ENCODE measurements at regions not wholly inside any gene's neighbourhood (a gene's known extent, or its start where the extent isn't known, plus 50 kb on each side); places are given as distances from the start of the nearest gene placed in this dataset.

GRCh38 chr6:1507251-1507650 lies 102.5 kb upstream of the FOXC1 start:
- Histone ChIP-seq H3K4me3 (IDR thresholded peaks at IDR 0.05; ENCODE audit: insufficient read depth, low read depth, low read length) (no peak overlapping the region), H2AFZ (ENCODE audit: low read depth) (no peak overlapping the region), H3K4me2 (no peak overlapping the region), H3K36me3 (ENCODE audit: insufficient read depth) (no peaks in the 10 kb centered on the region), H3K79me2 (ENCODE audit: insufficient read depth, low read depth) (no peaks in the 10 kb centered on the region), H3K4me1 (ENCODE audit: low read depth, poor library complexity, severe bottlenecking) (no peaks in the 10 kb centered on the region), H3K27me3 (ENCODE audit: insufficient read depth, low read depth) (no peaks in the 10 kb centered on the region), H3K9ac (no peak overlapping the region), H4K20me1 (ENCODE audit: insufficient read depth) (no peaks in the 10 kb centered on the region), H3K27ac (no peak overlapping the region)
- TF ChIP-seq CTCF (conservative IDR thresholded peaks at IDR 0.05; ENCODE audit: low read depth, low read length): no peak

- Histone ChIP-seq H3K4me2 (no peak overlapping the region), H2AFZ (ENCODE audit: low read depth) (no peak overlapping the region), H3K4me3 (IDR thresholded peaks at IDR 0.05; ENCODE audit: insufficient read depth, low read depth, low read length) (no peak overlapping the region), H4K20me1 (ENCODE audit: insufficient read depth) (no peaks in the 10 kb centered on the region), H3K79me2 (ENCODE audit: insufficient read depth, low read depth) (no peaks in the 10 kb centered on the region), H3K27ac (no peak overlapping the region), H3K27me3 (ENCODE audit: insufficient read depth, low read depth) (no peaks in the 10 kb centered on the region), H3K36me3 (ENCODE audit: insufficient read depth) (no peaks in the 10 kb centered on the region), H3K9ac (no peak overlapping the region), H3K4me1 (ENCODE audit: low read depth, poor library complexity, severe bottlenecking) (no peaks in the 10 kb centered on the region)
- TF ChIP-seq CTCF (conservative IDR thresholded peaks at IDR 0.05; ENCODE audit: low read depth, low read length): no peak
Measured at GRCh38 chr6:1509241-1509640, 100.5 kb upstream of the FOXC1 start.

- Histone ChIP-seq H3K27ac (no peak overlapping the region), H3K36me3 (ENCODE audit: insufficient read depth) (no peaks in the 10 kb centered on the region), H3K9ac (no peak overlapping the region), H3K79me2 (ENCODE audit: insufficient read depth, low read depth) (no peaks in the 10 kb centered on the region), H3K4me2 (no peak overlapping the region), H3K27me3 (ENCODE audit: insufficient read depth, low read depth) (no peaks in the 10 kb centered on the region), H3K4me1 (ENCODE audit: low read depth, poor library complexity, severe bottlenecking) (no peaks in the 10 kb centered on the region), H3K4me3 (IDR thresholded peaks at IDR 0.05; ENCODE audit: insufficient read depth, low read depth, low read length) (no peak overlapping the region), H4K20me1 (ENCODE audit: insufficient read depth) (no peaks in the 10 kb centered on the region), H2AFZ (ENCODE audit: low read depth) (no peak overlapping the region)
- no peak for TF ChIP-seq CTCF (conservative IDR thresholded peaks at IDR 0.05; ENCODE audit: low read depth, low read length)
Measured at GRCh38 chr6:1510239-1510638, 99.5 kb upstream of the FOXC1 start.

- Histone ChIP-seq H4K20me1 (ENCODE audit: insufficient read depth) (no peaks in the 10 kb centered on the region), H3K9ac (no peak overlapping the region), H3K27me3 (ENCODE audit: insufficient read depth, low read depth) (no peaks in the 10 kb centered on the region), H3K36me3 (ENCODE audit: insufficient read depth) (no peaks in the 10 kb centered on the region), H3K27ac (no peak overlapping the region), H3K4me3 (IDR thresholded peaks at IDR 0.05; ENCODE audit: insufficient read depth, low read depth, low read length) (no peak overlapping the region), H3K4me1 (ENCODE audit: low read depth, poor library complexity, severe bottlenecking) (no peaks in the 10 kb centered on the region), H3K79me2 (ENCODE audit: insufficient read depth, low read depth) (no peaks in the 10 kb centered on the region), H2AFZ (ENCODE audit: low read depth) (no peak overlapping the region), H3K4me2 (no peak overlapping the region)
- no peak for TF ChIP-seq CTCF (conservative IDR thresholded peaks at IDR 0.05; ENCODE audit: low read depth, low read length)
Measured at GRCh38 chr6:1513215-1513780, 96.4 kb upstream of the FOXC1 start.
